Activated naive CD8-positive, alpha-beta T cell treated with anti-CD3 and anti-CD28 coated beads, Interleukin-2, amount 50 U/mL, for 24 hours (primary cell): ENCODE measurements at regions not wholly inside any gene's neighbourhood (a gene's known extent, or its start where the extent isn't known, plus 50 kb on each side); places are given as distances from the start of the nearest gene placed in this dataset.
A peak's percentile ranks its signal among the peaks of the same experiment; 100 is the strongest.

Experiments
- ATAC-seq: fragments of 150-1000 bp; cut with Tn5 transposase; one replicate; pipeline ENCODE4 v1.10.0; 2021
- DNase-seq: peaks from one replicate; pipeline ENCODE4 v3.0.0; 2021
- H3K27ac Mint-ChIP-seq: one replicate; pipeline ENCODE4 v1.8.0; 2021; ENCODE audit warnings: mild to moderate bottlenecking, mixed read lengths
- H3K27me3 Mint-ChIP-seq: one replicate; pipeline ENCODE4 v1.8.0; 2021; ENCODE audit warnings: mixed read lengths
- H3K36me3 Mint-ChIP-seq: one replicate; pipeline ENCODE4 v1.8.0; 2021; ENCODE audit warnings: low read depth, mixed read lengths
- H3K4me1 Mint-ChIP-seq: one replicate; pipeline ENCODE4 v1.8.0; 2021; ENCODE audit warnings: mixed read lengths
- H3K4me3 Mint-ChIP-seq: one replicate; pipeline ENCODE4 v1.8.0; 2021; ENCODE audit warnings: mild to moderate bottlenecking, moderate library complexity, mixed read lengths
- H3K9me3 Mint-ChIP-seq: one replicate; pipeline ENCODE4 v1.8.0; 2021; ENCODE audit warnings: mixed read lengths

- ATAC-seq, result no peak
- Mint-ChIP-seq H3K36me3 (no peaks in the 10 kb centered on the region), H3K27ac (no peak overlapping the region)
Observed at GRCh38 chr11:11789735-11790369, 51.9 kb upstream of the USP47 start.

DNA sequence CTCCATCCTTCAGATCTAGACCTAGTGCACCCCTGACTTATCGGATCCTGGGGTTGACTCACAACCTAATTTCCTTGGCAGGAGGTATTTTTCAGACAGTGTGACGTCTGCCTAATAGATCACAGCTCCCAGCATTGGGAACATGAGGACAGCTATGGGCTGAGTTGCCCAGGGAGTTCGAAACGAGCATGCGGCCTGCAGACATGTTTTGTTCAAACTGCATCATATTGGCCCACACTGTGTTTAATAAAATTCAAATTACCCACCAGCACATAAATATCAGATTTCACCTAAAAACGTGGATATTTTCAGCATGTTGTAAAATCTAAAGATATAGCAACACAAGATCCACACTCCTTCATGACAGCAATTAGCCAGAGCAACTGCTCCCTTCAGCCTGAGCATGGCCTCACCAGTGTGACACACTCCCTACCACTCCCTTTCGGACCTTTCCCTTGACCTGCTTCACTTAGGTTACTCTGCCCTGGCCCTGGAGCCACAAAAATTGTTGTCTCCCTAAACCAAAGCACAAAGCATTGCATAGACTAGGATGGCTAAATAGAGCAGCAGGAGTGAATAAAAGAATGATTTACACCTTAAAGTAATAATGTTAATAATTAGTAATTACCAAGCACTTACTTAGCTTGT, 53.6 kb upstream of the USP47 start:
- H3K9me3 Mint-ChIP-seq, result no peaks in the 10 kb centered on the region
- H3K4me1 Mint-ChIP-seq, result no peaks in the 10 kb centered on the region
- ATAC-seq (no peak), DNase-seq (no peak)
- no peak overlapping the region for H3K27ac Mint-ChIP-seq
- no peak overlapping the region for H3K4me3 Mint-ChIP-seq
- H3K27me3 Mint-ChIP-seq, result peaks cover 8% of the 10 kb centered on the region
- H3K36me3 Mint-ChIP-seq, result no peaks in the 10 kb centered on the region

More at GRCh38 chr11:11789735-11790369, 51.9 kb upstream of the USP47 start:
- peaks cover 6% of the 10 kb centered on the region for H3K27me3 Mint-ChIP-seq
- peak; percentile 13 for DNase-seq
- H3K4me1 Mint-ChIP-seq, result no peaks in the 10 kb centered on the region
- H3K9me3 Mint-ChIP-seq, result no peaks in the 10 kb centered on the region
- no peak overlapping the region for H3K4me3 Mint-ChIP-seq

DNA sequence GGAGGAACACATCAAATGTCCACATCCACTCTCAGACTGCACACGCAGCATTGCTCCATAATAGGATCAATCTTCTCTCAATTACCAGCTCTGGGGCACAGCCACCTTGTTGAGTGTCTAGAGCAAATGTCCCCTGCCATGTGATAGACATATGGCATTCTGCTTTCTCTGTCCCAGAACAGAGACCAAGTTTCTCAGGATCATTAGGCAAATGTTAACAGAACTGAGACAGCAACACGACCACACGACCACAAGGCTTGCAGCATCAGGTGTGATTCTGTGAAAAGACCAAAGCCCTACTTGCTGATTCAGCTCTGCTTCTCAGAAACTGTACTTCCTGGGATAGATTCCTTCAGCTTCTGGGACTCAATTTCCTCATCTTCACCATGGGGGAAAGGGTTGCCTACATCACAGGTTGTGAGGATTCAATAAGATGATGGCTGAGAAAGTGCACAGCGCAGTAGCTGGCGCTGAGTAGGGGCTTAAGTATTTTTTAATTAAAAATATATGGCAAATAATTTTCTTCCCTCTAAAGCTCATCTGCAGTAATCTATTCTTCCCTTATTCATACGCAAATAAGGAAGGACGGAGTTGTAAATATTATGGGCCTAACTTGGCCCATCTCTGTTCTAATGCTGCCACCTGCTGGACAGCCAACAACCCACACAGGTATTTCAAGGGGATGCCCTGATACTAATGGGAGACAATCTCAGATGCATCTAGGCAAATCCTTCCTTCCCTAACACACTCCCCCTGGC, 54.3 kb upstream of the USP47 start:
- Mint-ChIP-seq H3K9me3 (no peaks in the 10 kb centered on the region), H3K36me3 (no peaks in the 10 kb centered on the region), H3K4me3 (no peak overlapping the region), H3K4me1 (no peaks in the 10 kb centered on the region), H3K27ac (no peak overlapping the region), H3K27me3 (peaks cover 6% of the 10 kb centered on the region)
- ATAC-seq (peak; percentile 79), DNase-seq (peak; percentile 74)

DNA sequence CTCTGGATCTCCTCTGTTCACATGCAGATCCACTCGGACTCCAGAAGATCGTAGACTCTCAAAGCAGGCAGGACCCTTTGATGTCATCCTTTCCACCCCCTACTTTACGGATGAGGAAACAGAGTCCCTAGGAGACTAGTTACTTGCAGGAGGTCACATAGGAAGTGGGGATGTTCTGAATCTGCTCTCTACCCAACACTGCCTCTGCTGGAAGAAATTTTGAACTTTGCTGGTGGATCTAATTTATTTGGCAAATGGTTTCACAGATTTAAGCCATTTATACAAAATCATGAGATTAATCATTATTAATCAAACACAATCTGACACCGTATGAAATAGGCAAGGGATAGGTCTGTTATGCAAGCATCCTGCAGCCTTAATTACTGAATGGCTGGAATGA, 55.0 kb upstream of the USP47 start:
- H3K27me3 Mint-ChIP-seq, result peaks cover 6% of the 10 kb centered on the region
- H3K9me3 Mint-ChIP-seq, result no peaks in the 10 kb centered on the region
- no peak for DNase-seq

GRCh38 chr11:11786234-11786633, 55.5 kb upstream of the USP47 start:
- peaks cover 6% of the 10 kb centered on the region for H3K27me3 Mint-ChIP-seq
- ATAC-seq (no peak), DNase-seq (no peak)
- H3K4me3 Mint-ChIP-seq, result no peak overlapping the region
- H3K27ac Mint-ChIP-seq, result no peak overlapping the region
- H3K36me3 Mint-ChIP-seq, result no peaks in the 10 kb centered on the region
- H3K4me1 Mint-ChIP-seq, result no peaks in the 10 kb centered on the region
- no peaks in the 10 kb centered on the region for H3K9me3 Mint-ChIP-seq

More for the DNA sequence above, 55.0 kb upstream of the USP47 start:
- Mint-ChIP-seq H3K4me1 (no peaks in the 10 kb centered on the region), H3K27ac (no peak overlapping the region), H3K36me3 (no peaks in the 10 kb centered on the region), H3K4me3 (no peak overlapping the region)
- no peak for ATAC-seq

GRCh38 chr11:11782532-11783110, 59.2 kb upstream of the USP47 start:
- no peak overlapping the region for H3K4me3 Mint-ChIP-seq
- H3K9me3 Mint-ChIP-seq, result no peaks in the 10 kb centered on the region
- ATAC-seq (no peak), DNase-seq (no peak)
- H3K27me3 Mint-ChIP-seq, result peaks cover 9% of the 10 kb centered on the region
- no peaks in the 10 kb centered on the region for H3K36me3 Mint-ChIP-seq
- no peak overlapping the region for H3K27ac Mint-ChIP-seq
- H3K4me1 Mint-ChIP-seq, result no peaks in the 10 kb centered on the region

DNA sequence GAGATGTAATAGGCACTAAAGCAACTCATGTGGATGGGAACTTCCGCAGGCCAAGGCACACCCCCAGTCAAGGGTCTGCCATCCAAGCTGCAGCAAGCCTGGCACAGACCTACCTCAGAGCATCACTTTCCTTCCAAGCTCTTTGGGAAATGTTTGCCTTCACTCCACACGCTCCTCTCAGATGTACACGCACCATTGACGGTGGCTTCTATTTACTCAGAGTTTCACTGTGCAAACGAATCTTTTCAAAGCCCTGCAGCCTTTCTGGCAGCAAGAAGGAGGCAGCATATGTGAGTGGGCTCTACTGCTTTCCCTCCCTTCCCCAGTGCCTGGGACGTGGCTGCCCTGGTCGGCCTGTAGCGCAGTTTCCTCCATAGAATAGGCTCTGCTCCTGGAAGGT, 60.9 kb upstream of the USP47 start:
- ATAC-seq (no peak), DNase-seq (no peak)
- no peaks in the 10 kb centered on the region for H3K9me3 Mint-ChIP-seq
- H3K27ac Mint-ChIP-seq, result no peak overlapping the region
- peaks cover 9% of the 10 kb centered on the region for H3K27me3 Mint-ChIP-seq
- no peak overlapping the region for H3K4me3 Mint-ChIP-seq
- H3K36me3 Mint-ChIP-seq, result no peaks in the 10 kb centered on the region
- H3K4me1 Mint-ChIP-seq, result no peaks in the 10 kb centered on the region

- Mint-ChIP-seq H3K9me3 (no peaks in the 10 kb centered on the region), H3K27ac (no peak overlapping the region), H3K4me3 (no peak overlapping the region), H3K36me3 (no peaks in the 10 kb centered on the region), H3K4me1 (no peaks in the 10 kb centered on the region), H3K27me3 (peaks cover 9% of the 10 kb centered on the region)
- DNase-seq, result no peak
- no peak for ATAC-seq
Observed at GRCh38 chr11:11779975-11780374, 61.8 kb upstream of the USP47 start.

- Mint-ChIP-seq H3K27ac (no peak overlapping the region), H3K36me3 (no peaks in the 10 kb centered on the region), H3K9me3 (no peaks in the 10 kb centered on the region), H3K27me3 (peaks cover 5% of the 10 kb centered on the region), H3K4me1 (no peaks in the 10 kb centered on the region), H3K4me3 (no peak overlapping the region)
- no peak for DNase-seq
- ATAC-seq, result peak; percentile 59
Observed at GRCh38 chr11:11777897-11778296, 63.9 kb upstream of the USP47 start.

GRCh38 chr11:11776714-11777113, 65.1 kb upstream of the USP47 start:
- ATAC-seq (no peak), DNase-seq (no peak)
- no peak overlapping the region for H3K27ac Mint-ChIP-seq
- peaks cover 5% of the 10 kb centered on the region for H3K27me3 Mint-ChIP-seq
- no peaks in the 10 kb centered on the region for H3K4me1 Mint-ChIP-seq
- H3K36me3 Mint-ChIP-seq, result no peaks in the 10 kb centered on the region
- H3K9me3 Mint-ChIP-seq, result no peaks in the 10 kb centered on the region
- H3K4me3 Mint-ChIP-seq, result no peak overlapping the region

DNA sequence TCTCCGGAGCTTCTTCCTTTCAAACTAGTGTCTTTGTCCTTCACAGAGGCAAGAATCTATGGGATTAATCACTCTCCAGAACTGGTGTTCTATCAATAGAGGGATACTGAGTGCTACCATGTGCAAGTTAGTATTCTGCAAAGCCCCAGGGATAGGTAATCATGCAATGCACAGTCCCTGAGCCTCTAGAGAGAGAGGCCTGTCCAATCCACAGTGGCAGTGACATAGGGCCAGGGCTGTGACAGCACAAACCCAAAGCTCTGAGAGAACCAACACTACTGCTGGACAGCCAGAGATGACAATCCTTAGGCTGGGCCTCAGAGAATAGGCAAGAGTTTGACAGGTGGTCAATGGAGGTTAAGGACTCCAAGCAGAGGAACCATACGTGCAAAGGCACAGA, 66.8 kb upstream of the USP47 start:
- Mint-ChIP-seq H3K4me1 (no peaks in the 10 kb centered on the region), H3K27ac (no peak overlapping the region), H3K36me3 (no peaks in the 10 kb centered on the region), H3K9me3 (no peaks in the 10 kb centered on the region), H3K27me3 (peaks cover 7% of the 10 kb centered on the region), H3K4me3 (no peak overlapping the region)
- DNase-seq, result no peak
- ATAC-seq, result no peak

DNA sequence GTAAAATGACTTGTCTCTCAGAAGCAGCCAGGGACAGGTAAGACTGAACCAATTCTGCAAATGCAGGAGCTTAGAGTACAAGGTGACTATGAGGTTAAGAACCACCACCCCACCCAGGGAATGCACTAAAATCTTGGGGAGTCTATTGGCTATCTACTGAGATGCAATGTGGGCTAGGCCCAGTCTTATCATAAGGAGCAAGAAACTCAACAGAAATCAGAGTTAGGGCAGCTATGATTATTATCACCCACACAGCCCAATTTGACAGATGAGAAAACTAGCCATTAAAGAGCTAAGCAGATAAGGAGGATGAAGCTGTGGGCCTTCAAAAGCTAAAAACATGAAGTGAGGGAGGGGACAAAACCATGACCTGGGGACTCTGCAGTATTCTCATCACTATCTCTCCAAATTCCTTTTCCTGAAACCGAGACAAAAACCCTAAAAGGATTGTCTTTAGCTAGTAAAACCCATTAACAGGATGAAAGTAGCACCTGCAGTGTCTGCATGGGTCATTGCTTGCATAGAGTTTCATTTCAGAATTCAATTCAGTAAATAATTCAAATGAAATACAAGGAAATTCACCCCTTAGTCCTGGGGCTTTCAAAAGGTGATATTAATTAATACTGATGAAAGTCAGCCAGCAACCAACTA, 68.8 kb upstream of the USP47 start:
- no peaks in the 10 kb centered on the region for H3K36me3 Mint-ChIP-seq
- no peak for DNase-seq
- no peaks in the 10 kb centered on the region for H3K4me1 Mint-ChIP-seq
- no peak overlapping the region for H3K27ac Mint-ChIP-seq
- no peak for ATAC-seq
- peaks cover 3% of the 10 kb centered on the region for H3K27me3 Mint-ChIP-seq
- H3K4me3 Mint-ChIP-seq, result no peak overlapping the region
- no peaks in the 10 kb centered on the region for H3K9me3 Mint-ChIP-seq

GRCh38 chr11:11770921-11771486, 70.8 kb upstream of the USP47 start:
- Mint-ChIP-seq H3K27me3 (peaks cover 5% of the 10 kb centered on the region), H3K9me3 (no peaks in the 10 kb centered on the region), H3K27ac (no peak overlapping the region), H3K4me3 (no peak overlapping the region), H3K36me3 (no peaks in the 10 kb centered on the region), H3K4me1 (no peaks in the 10 kb centered on the region)
- DNase-seq (no peak), ATAC-seq (no peak)

- Mint-ChIP-seq H3K27ac (no peak overlapping the region), H3K4me3 (no peak overlapping the region), H3K4me1 (no peaks in the 10 kb centered on the region), H3K9me3 (no peaks in the 10 kb centered on the region), H3K27me3 (peaks cover 7% of the 10 kb centered on the region), H3K36me3 (no peaks in the 10 kb centered on the region)
- ATAC-seq, result no peak
- no peak for DNase-seq
Observed at GRCh38 chr11:11770296-11770695, 71.5 kb upstream of the USP47 start.
